ENCODE measurements at regions not wholly inside any gene's neighbourhood (a gene's known extent, or its start where the extent isn't known, plus 50 kb on each side); places are given as distances from the start of the nearest gene placed in this dataset.

GRCh38 chr11:119491753-119492510 is 69.0 kb upstream of the THY1 start:
- Histone ChIP-seq H3K4me1 (ENCODE audit: control insufficient read depth, insufficient read depth, low read length) (no peaks in the 10 kb centered on the region), H3K36me3 (ENCODE audit: control insufficient read depth, insufficient read depth, low read length) (no peaks in the 10 kb centered on the region), H3K9ac (ENCODE audit: low read length) (no peak overlapping the region), H3K4me3 (ENCODE audit: low read length) (no peak overlapping the region), H3K27ac (ENCODE audit: low read depth, low read length) (no peak overlapping the region), H3K27me3 (ENCODE audit: control insufficient read depth, insufficient read depth, low read length) (no peaks in the 10 kb centered on the region)

- no peak overlapping the region for H3K9ac ChIP-seq (ENCODE audit: low read length)
- H3K36me3 ChIP-seq (ENCODE audit: control insufficient read depth, insufficient read depth, low read length) = no peaks in the 10 kb centered on the region
- H3K4me3 ChIP-seq (ENCODE audit: low read length) = no peak overlapping the region
- no peaks in the 10 kb centered on the region for H3K27me3 ChIP-seq (ENCODE audit: control insufficient read depth, insufficient read depth, low read length)
- H3K4me1 ChIP-seq (ENCODE audit: control insufficient read depth, insufficient read depth, low read length) = no peaks in the 10 kb centered on the region
- H3K27ac ChIP-seq (ENCODE audit: low read depth, low read length) = no peak overlapping the region
These were observed 67.5 kb upstream of the THY1 start for GRCh38 chr11:119490253-119491006.

GRCh38 chr11:119489087-119489486 is 66.1 kb upstream of the THY1 start:
- Histone ChIP-seq H3K9ac (ENCODE audit: low read length) (no peak overlapping the region), H3K36me3 (ENCODE audit: control insufficient read depth, insufficient read depth, low read length) (no peaks in the 10 kb centered on the region), H3K4me3 (ENCODE audit: low read length) (no peak overlapping the region), H3K4me1 (ENCODE audit: control insufficient read depth, insufficient read depth, low read length) (no peaks in the 10 kb centered on the region), H3K27me3 (ENCODE audit: control insufficient read depth, insufficient read depth, low read length) (no peaks in the 10 kb centered on the region), H3K27ac (ENCODE audit: low read depth, low read length) (no peak overlapping the region)

- Histone ChIP-seq H3K9ac (ENCODE audit: low read length) (no peak overlapping the region), H3K27me3 (ENCODE audit: control insufficient read depth, insufficient read depth, low read length) (no peaks in the 10 kb centered on the region), H3K27ac (ENCODE audit: low read depth, low read length) (no peak overlapping the region), H3K36me3 (ENCODE audit: control insufficient read depth, insufficient read depth, low read length) (no peaks in the 10 kb centered on the region), H3K4me3 (ENCODE audit: low read length) (no peak overlapping the region), H3K4me1 (ENCODE audit: control insufficient read depth, insufficient read depth, low read length) (no peaks in the 10 kb centered on the region)
These were observed 65.5 kb upstream of the THY1 start for GRCh38 chr11:119488256-119488995.

- Histone ChIP-seq H3K9ac (ENCODE audit: low read length) (no peak overlapping the region), H3K27ac (ENCODE audit: low read depth, low read length) (no peak overlapping the region), H3K27me3 (ENCODE audit: control insufficient read depth, insufficient read depth, low read length) (no peaks in the 10 kb centered on the region), H3K4me1 (ENCODE audit: control insufficient read depth, insufficient read depth, low read length) (no peaks in the 10 kb centered on the region), H3K36me3 (ENCODE audit: control insufficient read depth, insufficient read depth, low read length) (no peaks in the 10 kb centered on the region), H3K4me3 (ENCODE audit: low read length) (no peak overlapping the region)
These were observed 63.8 kb upstream of the THY1 start for GRCh38 chr11:119486691-119487259.

- Histone ChIP-seq H3K36me3 (ENCODE audit: control insufficient read depth, insufficient read depth, low read length) (no peaks in the 10 kb centered on the region), H3K27ac (ENCODE audit: low read depth, low read length) (no peak overlapping the region), H3K4me3 (ENCODE audit: low read length) (no peak overlapping the region), H3K9ac (ENCODE audit: low read length) (no peak overlapping the region), H3K4me1 (ENCODE audit: control insufficient read depth, insufficient read depth, low read length) (no peaks in the 10 kb centered on the region), H3K27me3 (ENCODE audit: control insufficient read depth, insufficient read depth, low read length) (no peaks in the 10 kb centered on the region)
These were observed 63.0 kb upstream of the THY1 start for GRCh38 chr11:119486016-119486415.

- Histone ChIP-seq H3K27me3 (ENCODE audit: control insufficient read depth, insufficient read depth, low read length) (no peaks in the 10 kb centered on the region), H3K36me3 (ENCODE audit: control insufficient read depth, insufficient read depth, low read length) (no peaks in the 10 kb centered on the region), H3K4me1 (ENCODE audit: control insufficient read depth, insufficient read depth, low read length) (no peaks in the 10 kb centered on the region), H3K4me3 (ENCODE audit: low read length) (no peak overlapping the region), H3K9ac (ENCODE audit: low read length) (no peak overlapping the region), H3K27ac (ENCODE audit: low read depth, low read length) (no peak overlapping the region)
These were observed 62.0 kb upstream of the THY1 start for GRCh38 chr11:119484741-119485605.

GRCh38 chr11:119483881-119484371 is 61.0 kb upstream of the THY1 start:
- Histone ChIP-seq H3K4me1 (ENCODE audit: control insufficient read depth, insufficient read depth, low read length) (no peaks in the 10 kb centered on the region), H3K27ac (ENCODE audit: low read depth, low read length) (no peak overlapping the region), H3K4me3 (ENCODE audit: low read length) (no peak overlapping the region), H3K9ac (ENCODE audit: low read length) (no peak overlapping the region), H3K36me3 (ENCODE audit: control insufficient read depth, insufficient read depth, low read length) (no peaks in the 10 kb centered on the region), H3K27me3 (ENCODE audit: control insufficient read depth, insufficient read depth, low read length) (no peaks in the 10 kb centered on the region)

GRCh38 chr11:119483341-119483880 is 60.4 kb upstream of the THY1 start:
- no peaks in the 10 kb centered on the region for H3K27me3 ChIP-seq (ENCODE audit: control insufficient read depth, insufficient read depth, low read length)
- no peaks in the 10 kb centered on the region for H3K36me3 ChIP-seq (ENCODE audit: control insufficient read depth, insufficient read depth, low read length)

GRCh38 chr11:119482521-119483011 is 59.6 kb upstream of the THY1 start:
- H3K36me3 ChIP-seq (ENCODE audit: control insufficient read depth, insufficient read depth, low read length) = no peaks in the 10 kb centered on the region
- H3K4me3 ChIP-seq (ENCODE audit: low read length) = no peak overlapping the region
- no peak overlapping the region for H3K9ac ChIP-seq (ENCODE audit: low read length)
- H3K4me1 ChIP-seq (ENCODE audit: control insufficient read depth, insufficient read depth, low read length) = no peaks in the 10 kb centered on the region
- no peak overlapping the region for H3K27ac ChIP-seq (ENCODE audit: low read depth, low read length)
- H3K27me3 ChIP-seq (ENCODE audit: control insufficient read depth, insufficient read depth, low read length) = no peaks in the 10 kb centered on the region

More at GRCh38 chr11:119483341-119483880, 60.4 kb upstream of the THY1 start:
- Histone ChIP-seq H3K4me3 (ENCODE audit: low read length) (no peak overlapping the region), H3K9ac (ENCODE audit: low read length) (no peak overlapping the region), H3K4me1 (ENCODE audit: control insufficient read depth, insufficient read depth, low read length) (no peaks in the 10 kb centered on the region), H3K27ac (ENCODE audit: low read depth, low read length) (no peak overlapping the region)

GRCh38 chr11:119481667-119482400 is 58.9 kb upstream of the THY1 start:
- no peak overlapping the region for H3K4me3 ChIP-seq (ENCODE audit: low read length)
- H3K27ac ChIP-seq (ENCODE audit: low read depth, low read length) = no peak overlapping the region
- no peaks in the 10 kb centered on the region for H3K4me1 ChIP-seq (ENCODE audit: control insufficient read depth, insufficient read depth, low read length)
- H3K9ac ChIP-seq (ENCODE audit: low read length) = no peak overlapping the region
- H3K36me3 ChIP-seq (ENCODE audit: control insufficient read depth, insufficient read depth, low read length) = no peaks in the 10 kb centered on the region
- no peaks in the 10 kb centered on the region for H3K27me3 ChIP-seq (ENCODE audit: control insufficient read depth, insufficient read depth, low read length)

Measured in rectal smooth muscle tissue (tissue), 1 donor.